CD8-positive, alpha-beta memory T cell (primary cell): ENCODE measurements at regions not wholly inside any gene's neighbourhood (a gene's known extent, or its start where the extent isn't known, plus 50 kb on each side); places are given as distances from the start of the nearest gene placed in this dataset.

Experiments
- CTCF ChIA-PET: fragments of 350-600 bp; sonication (Branson Sonifier 250); formaldehyde crosslinking; loops from one replicate; lab custom pipeline; 2021; ENCODE audit warnings: antibody characterized with exemption; lab: Charles Lee
- POLR2A ChIA-PET: fragments of 350-600 bp; sonication (Branson Sonifier 250); formaldehyde crosslinking; loops from one replicate; lab custom pipeline; 2021; ENCODE audit warnings: antibody characterized with exemption; lab: Charles Lee
- DNase-seq, 5 donors: peaks; one replicate each; pipeline versions ENCODE4 v3.0.0 to v3.0.0-alpha.2; 2020 to 2022; ENCODE audit warnings: mixed read lengths in 1 of 5
- H3K27ac ChIP-seq: one replicate; pipeline ENCODE4 v1.7.0; 2013; ENCODE audit warnings: low read depth, mild to moderate bottlenecking, low read length, moderate library complexity
- H3K27me3 ChIP-seq: 2 replicates; pipeline ENCODE4 v1.7.0; 2013; ENCODE audit warnings: low read length, mild to moderate bottlenecking; ENCODE audit not compliant: insufficient read depth, poor library complexity, severe bottlenecking
- H3K36me3 ChIP-seq: 2 replicates; pipeline ENCODE4 v1.7.0; 2013; ENCODE audit warnings: mild to moderate bottlenecking, low read length, moderate library complexity; ENCODE audit not compliant: insufficient read depth
- H3K4me1 ChIP-seq: 2 replicates; pipeline ENCODE4 v1.7.0; 2013; ENCODE audit warnings: mild to moderate bottlenecking, low read length, moderate library complexity; ENCODE audit not compliant: insufficient read depth
- H3K4me3 ChIP-seq: 2 replicates; pipeline ENCODE4 v1.7.0; 2013; ENCODE audit warnings: mild to moderate bottlenecking, low read length
- H3K9me3 ChIP-seq: 2 replicates; pipeline ENCODE4 v1.7.0; 2013; ENCODE audit warnings: mild to moderate bottlenecking, low read length
- H3K27ac Mint-ChIP-seq, 8 donors: one replicate each; pipeline ENCODE4 v1.8.0; 2020 to 2021; ENCODE audit warnings: mixed read lengths in 8 of 8, mild to moderate bottlenecking in 6 of 8, inconsistent platforms in 3 of 8, moderate library complexity in 3 of 8
- H3K27me3 Mint-ChIP-seq, 2 donors: one replicate each; pipeline ENCODE4 v1.8.0; 2020 to 2021; ENCODE audit warnings: mixed read lengths in 2 of 2, mild to moderate bottlenecking in 1 of 2, moderate library complexity in 1 of 2
- H3K36me3 Mint-ChIP-seq, 3 donors: one replicate each; pipeline ENCODE4 v1.8.0; 2020 to 2021; ENCODE audit warnings: mixed read lengths in 3 of 3, inconsistent platforms in 1 of 3, mild to moderate bottlenecking in 1 of 3
- H3K4me1 Mint-ChIP-seq, 3 donors: one replicate each; pipeline ENCODE4 v1.8.0; 2020 to 2021; ENCODE audit warnings: mixed read lengths in 3 of 3, inconsistent platforms in 1 of 3, mild to moderate bottlenecking in 1 of 3
- H3K4me3 Mint-ChIP-seq, 7 donors: one replicate each; pipeline ENCODE4 v1.8.0; 2020 to 2021; ENCODE audit warnings: mixed read lengths in 7 of 7, mild to moderate bottlenecking in 6 of 7, moderate library complexity in 4 of 7, inconsistent platforms in 2 of 7
- H3K9me3 Mint-ChIP-seq, 5 donors: one replicate each; pipeline ENCODE4 v1.8.0; 2020 to 2022; ENCODE audit warnings: mixed read lengths in 5 of 5, mild to moderate bottlenecking in 3 of 5, moderate library complexity in 2 of 5, inconsistent platforms in 1 of 5

GRCh38 chr15:95208071-95208470 lies 976.7 kb downstream of the MCTP2 start:
- Histone ChIP-seq H3K4me3 (no peak overlapping the region), H3K9me3 (no peaks in the 10 kb centered on the region), H3K36me3 (no peaks in the 10 kb centered on the region), H3K27ac (no peak overlapping the region), H3K4me1 (no peaks in the 10 kb centered on the region), H3K27me3 (no peaks in the 10 kb centered on the region)
- POLR2A ChIA-PET: no interaction called here
- Mint-ChIP-seq H3K4me3 (no peak overlapping the region), H3K4me1 (no peaks in the 10 kb centered on the region), H3K9me3 (peaks cover 0 to 17% (median 9%) of the 10 kb centered on the region in 5 donors), H3K27ac (no peak overlapping the region), H3K36me3 (no peaks in the 10 kb centered on the region), H3K27me3 (peaks cover 0 to 3% of the 10 kb centered on the region in 2 donors)
- CTCF ChIA-PET: no interaction called here
- DNase-seq: no peak

GRCh38 chr15:95208988-95209387 lies 977.6 kb downstream of the MCTP2 start:
- H3K4me1 ChIP-seq: no peaks in the 10 kb centered on the region
- no peak for DNase-seq
- CTCF ChIA-PET: no interaction called here
- no peak overlapping the region for H3K4me3 ChIP-seq
- Mint-ChIP-seq H3K4me3 (no peak overlapping the region), H3K27me3 (peaks cover 0 to 3% of the 10 kb centered on the region in 2 donors), H3K36me3 (no peaks in the 10 kb centered on the region), H3K4me1 (no peaks in the 10 kb centered on the region), H3K9me3 (peaks cover 0 to 15% (median 5%) of the 10 kb centered on the region in 5 donors), H3K27ac (no peak overlapping the region)
- H3K27me3 ChIP-seq: no peaks in the 10 kb centered on the region
- no peak overlapping the region for H3K27ac ChIP-seq
- H3K36me3 ChIP-seq: no peaks in the 10 kb centered on the region
- POLR2A ChIA-PET: no interaction called here
- H3K9me3 ChIP-seq: no peaks in the 10 kb centered on the region

- Mint-ChIP-seq H3K27ac (no peak overlapping the region), H3K4me1 (no peaks in the 10 kb centered on the region), H3K36me3 (no peaks in the 10 kb centered on the region), H3K4me3 (no peak overlapping the region), H3K27me3 (peaks cover 0 to 3% of the 10 kb centered on the region in 2 donors), H3K9me3 (peaks cover 0 to 10% (median 8%) of the 10 kb centered on the region in 5 donors)
- H3K9me3 ChIP-seq: no peaks in the 10 kb centered on the region
- H3K27me3 ChIP-seq: no peaks in the 10 kb centered on the region
- POLR2A ChIA-PET: no interaction called here
- H3K4me3 ChIP-seq: no peak overlapping the region
- DNase-seq: no peak
- H3K36me3 ChIP-seq: no peaks in the 10 kb centered on the region
- H3K4me1 ChIP-seq: no peaks in the 10 kb centered on the region
- H3K27ac ChIP-seq: no peak overlapping the region
- CTCF ChIA-PET: no interaction called here
These were observed 979.1 kb downstream of the MCTP2 start for GRCh38 chr15:95210436-95210981.

GRCh38 chr15:95215017-95215416 lies 983.7 kb downstream of the MCTP2 start:
- CTCF ChIA-PET: no interaction called here

GRCh38 chr15:95226835-95227234 lies 995.5 kb downstream of the MCTP2 start:
- no peak overlapping the region for H3K4me3 Mint-ChIP-seq
- H3K27ac Mint-ChIP-seq: no peak overlapping the region
- ChIA-PET CTCF (no interaction called here), POLR2A (no interaction called here)
- no peaks in the 10 kb centered on the region for H3K4me1 ChIP-seq
- H3K27ac ChIP-seq: no peak overlapping the region
- H3K9me3 Mint-ChIP-seq: peaks cover 9 to 33% (median 17%) of the 10 kb centered on the region in 5 donors
- H3K4me3 ChIP-seq: no peak overlapping the region
- no peaks in the 10 kb centered on the region for H3K36me3 Mint-ChIP-seq
- peaks cover 4% of the 10 kb centered on the region for H3K9me3 ChIP-seq
- peaks cover 0 to 5% of the 10 kb centered on the region in 2 donors for H3K27me3 Mint-ChIP-seq
- H3K27me3 ChIP-seq: no peaks in the 10 kb centered on the region
- H3K36me3 ChIP-seq: no peaks in the 10 kb centered on the region
- no peaks in the 10 kb centered on the region for H3K4me1 Mint-ChIP-seq
- no peak for DNase-seq

More at GRCh38 chr15:95215017-95215416, 983.7 kb downstream of the MCTP2 start:
- Histone ChIP-seq H3K4me1 (no peaks in the 10 kb centered on the region), H3K27ac (no peak overlapping the region), H3K27me3 (no peaks in the 10 kb centered on the region), H3K4me3 (no peak overlapping the region), H3K9me3 (no peaks in the 10 kb centered on the region), H3K36me3 (no peaks in the 10 kb centered on the region)
- DNase-seq: no peak
- Mint-ChIP-seq H3K4me3 (no peak overlapping the region), H3K36me3 (no peaks in the 10 kb centered on the region), H3K9me3 (peaks cover 0 to 10% (median 2%) of the 10 kb centered on the region in 5 donors), H3K4me1 (no peaks in the 10 kb centered on the region), H3K27ac (no peak overlapping the region), H3K27me3 (no peaks in the 10 kb centered on the region)
- POLR2A ChIA-PET: no interaction called here

GRCh38 chr15:95227235-95227634 lies 995.9 kb downstream of the MCTP2 start:
- peaks cover 0 to 5% of the 10 kb centered on the region in 2 donors for H3K27me3 Mint-ChIP-seq
- Histone ChIP-seq H3K27ac (no peak overlapping the region), H3K9me3 (peaks cover 4% of the 10 kb centered on the region), H3K4me3 (no peak overlapping the region), H3K36me3 (no peaks in the 10 kb centered on the region), H3K27me3 (no peaks in the 10 kb centered on the region), H3K4me1 (no peaks in the 10 kb centered on the region)
- H3K9me3 Mint-ChIP-seq: peaks cover 9 to 31% (median 14%) of the 10 kb centered on the region in 5 donors
- no peaks in the 10 kb centered on the region for H3K4me1 Mint-ChIP-seq
- POLR2A ChIA-PET: no interaction called here
- CTCF ChIA-PET: no interaction called here
- no peak for DNase-seq
- no peaks in the 10 kb centered on the region for H3K36me3 Mint-ChIP-seq
- no peak overlapping the region for H3K27ac Mint-ChIP-seq
- H3K4me3 Mint-ChIP-seq: no peak overlapping the region

- H3K27me3 ChIP-seq: no peaks in the 10 kb centered on the region
- no peak overlapping the region for H3K4me3 ChIP-seq
- DNase-seq: no peak
- H3K36me3 ChIP-seq: no peaks in the 10 kb centered on the region
- Mint-ChIP-seq H3K4me1 (no peaks in the 10 kb centered on the region), H3K27ac (no peak overlapping the region), H3K36me3 (no peaks in the 10 kb centered on the region), H3K27me3 (peaks cover 0 to 5% of the 10 kb centered on the region in 2 donors), H3K4me3 (no peak overlapping the region), H3K9me3 (peaks cover 8 to 25% (median 14%) of the 10 kb centered on the region in 5 donors)
- H3K4me1 ChIP-seq: no peaks in the 10 kb centered on the region
- H3K27ac ChIP-seq: no peak overlapping the region
- H3K9me3 ChIP-seq: peaks cover 3% of the 10 kb centered on the region
- POLR2A ChIA-PET: no interaction called here
- CTCF ChIA-PET: no interaction called here
These were observed 997.6 kb downstream of the MCTP2 start for GRCh38 chr15:95228856-95229555.

- Histone ChIP-seq H3K36me3 (no peaks in the 10 kb centered on the region), H3K27ac (no peak overlapping the region), H3K27me3 (no peaks in the 10 kb centered on the region), H3K4me1 (no peaks in the 10 kb centered on the region), H3K4me3 (no peak overlapping the region), H3K9me3 (no peaks in the 10 kb centered on the region)
- CTCF ChIA-PET: no interaction called here
- Mint-ChIP-seq H3K4me1 (no peaks in the 10 kb centered on the region), H3K27ac (no peak overlapping the region), H3K9me3 (peaks cover 16 to 31% (median 21%) of the 10 kb centered on the region in 5 donors), H3K27me3 (peaks cover 0 to 4% of the 10 kb centered on the region in 2 donors), H3K4me3 (no peak overlapping the region), H3K36me3 (no peaks in the 10 kb centered on the region)
- DNase-seq: no peak
- POLR2A ChIA-PET: no interaction called here
These were observed 1003.7 kb downstream of the MCTP2 start for GRCh38 chr15:95235033-95235432.
